ENCODE measurements at regions not wholly inside any gene's neighbourhood (a gene's known extent, or its start where the extent isn't known, plus 50 kb on each side); places are given as distances from the start of the nearest gene placed in this dataset.

DNA sequence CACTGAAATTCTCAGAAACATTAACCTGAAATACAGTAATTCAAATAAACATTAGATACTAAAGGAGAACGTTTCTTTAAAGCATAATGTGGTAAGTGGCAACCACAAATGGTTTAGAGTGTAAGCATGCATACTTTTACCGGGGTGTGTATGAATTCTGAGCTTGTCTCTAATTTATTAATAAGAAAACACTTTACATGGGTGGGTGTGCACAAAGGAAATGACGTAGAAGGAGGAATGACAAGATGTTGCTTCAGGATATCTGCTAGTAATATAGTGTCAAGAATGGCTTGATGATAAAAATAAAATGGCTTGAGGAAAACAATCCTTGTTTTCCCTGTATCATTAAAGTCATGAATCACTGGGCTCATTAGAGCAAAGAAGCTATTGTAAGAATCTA, 92.5 kb downstream of the ARL4A start:
- Mint-ChIP-seq H3K36me3 (ENCODE audit: insufficient read depth, unreplicated experiment) (no peaks in the 10 kb centered on the region), H3K9me3 (ENCODE audit: low read depth, unreplicated experiment) (no peaks in the 10 kb centered on the region), H3K27ac (ENCODE audit: unreplicated experiment) (no peak overlapping the region), H3K27me3 (ENCODE audit: unreplicated experiment) (no peaks in the 10 kb centered on the region), H3K4me3 (ENCODE audit: low read depth, unreplicated experiment) (no peak overlapping the region), H3K4me1 (ENCODE audit: low read depth, unreplicated experiment) (no peaks in the 10 kb centered on the region)
- no TSS peak for BruUV-seq (replicated peaks)
- TF ChIP-seq, protein P1, sequence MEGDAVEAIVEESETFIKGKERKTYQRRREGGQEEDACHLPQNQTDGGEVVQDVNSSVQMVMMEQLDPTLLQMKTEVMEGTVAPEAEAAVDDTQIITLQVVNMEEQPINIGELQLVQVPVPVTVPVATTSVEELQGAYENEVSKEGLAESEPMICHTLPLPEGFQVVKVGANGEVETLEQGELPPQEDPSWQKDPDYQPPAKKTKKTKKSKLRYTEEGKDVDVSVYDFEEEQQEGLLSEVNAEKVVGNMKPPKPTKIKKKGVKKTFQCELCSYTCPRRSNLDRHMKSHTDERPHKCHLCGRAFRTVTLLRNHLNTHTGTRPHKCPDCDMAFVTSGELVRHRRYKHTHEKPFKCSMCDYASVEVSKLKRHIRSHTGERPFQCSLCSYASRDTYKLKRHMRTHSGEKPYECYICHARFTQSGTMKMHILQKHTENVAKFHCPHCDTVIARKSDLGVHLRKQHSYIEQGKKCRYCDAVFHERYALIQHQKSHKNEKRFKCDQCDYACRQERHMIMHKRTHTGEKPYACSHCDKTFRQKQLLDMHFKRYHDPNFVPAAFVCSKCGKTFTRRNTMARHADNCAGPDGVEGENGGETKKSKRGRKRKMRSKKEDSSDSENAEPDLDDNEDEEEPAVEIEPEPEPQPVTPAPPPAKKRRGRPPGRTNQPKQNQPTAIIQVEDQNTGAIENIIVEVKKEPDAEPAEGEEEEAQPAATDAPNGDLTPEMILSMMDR (IDR thresholded peaks at IDR 0.05; ENCODE audit: unreplicated experiment) = no peak
- intact Hi-C loops (cut with micrococcal nuclease; ENCODE audit: unreplicated experiment) = no loop called here
- no peak for DNase-seq
- CTCF ChIA-PET = no interaction called here

DNA sequence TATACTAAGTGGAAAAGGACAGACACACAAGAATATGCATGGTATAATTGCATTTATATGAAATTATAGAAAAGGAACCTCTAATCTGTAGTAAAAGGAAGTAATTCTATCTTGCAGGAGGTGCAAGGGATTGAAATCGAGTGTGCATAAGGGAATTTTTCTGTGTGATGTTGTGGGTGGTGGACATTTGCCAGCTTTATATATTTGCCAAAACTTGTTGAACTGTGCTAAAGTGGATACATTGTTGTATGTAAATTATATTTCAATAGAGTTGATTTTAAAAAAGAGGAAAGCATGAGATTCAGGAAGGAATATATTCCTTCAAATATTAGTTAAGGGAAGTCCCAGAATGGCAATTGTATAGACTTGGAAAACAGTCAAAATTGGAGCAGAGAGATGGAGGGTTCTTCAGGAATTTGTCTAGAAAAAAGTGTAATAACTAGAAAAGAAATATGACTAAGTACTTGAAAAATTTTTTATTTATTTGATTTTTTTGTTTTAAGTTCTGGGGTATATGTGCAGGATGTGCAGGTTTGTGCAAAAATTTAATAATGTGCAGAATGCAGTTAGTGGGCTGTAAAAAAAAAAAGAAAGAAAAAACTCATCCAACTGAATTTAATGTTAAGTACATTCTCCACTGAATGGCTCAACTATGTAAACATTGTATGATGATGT, 96.1 kb downstream of the ARL4A start:
- CTCF ChIA-PET = no interaction called here
- TF ChIP-seq, protein P1 (IDR thresholded peaks at IDR 0.05; ENCODE audit: unreplicated experiment) = no peak
- BruUV-seq (replicated peaks) = no TSS peak
- H3K4me1 Mint-ChIP-seq (ENCODE audit: low read depth, unreplicated experiment) = no peaks in the 10 kb centered on the region
- no peak for DNase-seq
- no peak overlapping the region for H3K27ac Mint-ChIP-seq (ENCODE audit: unreplicated experiment)
- no peaks in the 10 kb centered on the region for H3K9me3 Mint-ChIP-seq (ENCODE audit: low read depth, unreplicated experiment)
- intact Hi-C loops (cut with micrococcal nuclease; ENCODE audit: unreplicated experiment) = no loop called here
- no peaks in the 10 kb centered on the region for H3K36me3 Mint-ChIP-seq (ENCODE audit: insufficient read depth, unreplicated experiment)
- H3K4me3 Mint-ChIP-seq (ENCODE audit: low read depth, unreplicated experiment) = no peak overlapping the region
- no peaks in the 10 kb centered on the region for H3K27me3 Mint-ChIP-seq (ENCODE audit: unreplicated experiment)

DNA sequence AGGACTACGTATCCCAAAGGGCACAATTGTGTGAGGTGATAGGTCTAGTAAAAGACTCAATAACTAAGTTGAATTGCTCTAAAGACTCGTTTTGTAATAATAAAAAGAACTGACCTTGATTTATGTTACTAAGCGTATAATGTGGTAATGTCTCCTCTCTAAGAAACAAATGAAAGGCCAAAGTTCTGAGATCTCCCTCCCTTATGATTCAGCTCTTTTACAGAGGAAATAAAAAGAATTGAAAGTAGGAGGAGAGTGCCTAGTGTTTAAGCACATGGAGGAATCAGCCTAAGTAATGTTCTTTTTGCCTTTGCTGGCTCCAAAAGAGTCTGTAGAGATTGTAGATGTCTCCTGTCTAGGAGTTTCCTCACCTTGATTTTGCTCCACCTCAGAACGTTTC, 98.0 kb downstream of the ARL4A start:
- no peaks in the 10 kb centered on the region for H3K4me1 Mint-ChIP-seq (ENCODE audit: low read depth, unreplicated experiment)
- DNase-seq = no peak
- BruUV-seq (replicated peaks) = no TSS peak
- no peaks in the 10 kb centered on the region for H3K27me3 Mint-ChIP-seq (ENCODE audit: unreplicated experiment)
- CTCF ChIA-PET = interaction anchor here (0.5 to 0.6 kb wide), 2 partner anchors 64 to 82 kb away, joined by 4 read pairs; no protein-coding TSS in a partner anchor
- intact Hi-C loops (cut with micrococcal nuclease; ENCODE audit: unreplicated experiment) = no loop called here
- TF ChIP-seq, protein P1 (IDR thresholded peaks at IDR 0.05; ENCODE audit: unreplicated experiment) = no peak
- no peak overlapping the region for H3K4me3 Mint-ChIP-seq (ENCODE audit: low read depth, unreplicated experiment)
- no peak overlapping the region for H3K27ac Mint-ChIP-seq (ENCODE audit: unreplicated experiment)
- H3K9me3 Mint-ChIP-seq (ENCODE audit: low read depth, unreplicated experiment) = no peaks in the 10 kb centered on the region
- no peaks in the 10 kb centered on the region for H3K36me3 Mint-ChIP-seq (ENCODE audit: insufficient read depth, unreplicated experiment)

DNA sequence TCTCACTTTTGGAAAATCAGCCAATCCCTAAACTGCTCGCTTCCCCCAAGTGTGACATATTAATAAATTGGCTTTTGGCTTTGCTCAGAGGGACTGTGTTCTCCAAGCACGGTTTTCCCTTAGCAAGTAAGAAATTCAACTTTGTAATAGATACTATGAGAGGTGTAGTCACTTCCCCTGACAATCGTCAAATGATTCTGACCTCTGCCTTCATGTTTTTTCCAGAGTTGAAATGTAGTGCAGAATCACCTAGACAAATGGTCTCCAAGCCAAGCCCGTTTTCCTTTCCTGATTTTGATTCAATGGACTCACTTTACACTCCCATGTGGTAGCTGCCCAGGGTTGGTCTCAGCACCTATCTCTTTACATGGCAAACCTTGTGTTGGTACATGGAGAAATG, 99.1 kb downstream of the ARL4A start:
- CTCF ChIA-PET = interaction anchor here (0.6 kb wide), 1 partner anchor 91 kb away, joined by 5 read pairs; no protein-coding TSS in a partner anchor
- Mint-ChIP-seq H3K36me3 (ENCODE audit: insufficient read depth, unreplicated experiment) (no peaks in the 10 kb centered on the region), H3K4me3 (ENCODE audit: low read depth, unreplicated experiment) (no peak overlapping the region), H3K4me1 (ENCODE audit: low read depth, unreplicated experiment) (no peaks in the 10 kb centered on the region), H3K9me3 (ENCODE audit: low read depth, unreplicated experiment) (no peaks in the 10 kb centered on the region), H3K27ac (ENCODE audit: unreplicated experiment) (no peak overlapping the region), H3K27me3 (ENCODE audit: unreplicated experiment) (no peaks in the 10 kb centered on the region)
- no TSS peak for BruUV-seq (replicated peaks)
- TF ChIP-seq, protein P1 (IDR thresholded peaks at IDR 0.05; ENCODE audit: unreplicated experiment) = no peak
- intact Hi-C loops (cut with micrococcal nuclease; ENCODE audit: unreplicated experiment) = no loop called here
- DNase-seq = no peak
